LoVo (cell line): ENCODE measurements at regions not wholly inside any gene's neighbourhood (a gene's known extent, or its start where the extent isn't known, plus 50 kb on each side); places are given as distances from the start of the nearest gene placed in this dataset.
"Not testable (repeated sequence)": the region's sequence is repeated elsewhere in the genome, so short reads cannot be mapped to it uniquely, and the experiment has no call there.

Source experiments
- DNase-seq: peaks from one replicate; pipeline ENCODE4 v3.0.0-alpha.2; 2016; ENCODE audit warnings: low spot score

- DNase-seq: no peak
Measured at GRCh38 chr5:3484836-3485235, 110.8 kb upstream of the IRX1 start.

DNA sequence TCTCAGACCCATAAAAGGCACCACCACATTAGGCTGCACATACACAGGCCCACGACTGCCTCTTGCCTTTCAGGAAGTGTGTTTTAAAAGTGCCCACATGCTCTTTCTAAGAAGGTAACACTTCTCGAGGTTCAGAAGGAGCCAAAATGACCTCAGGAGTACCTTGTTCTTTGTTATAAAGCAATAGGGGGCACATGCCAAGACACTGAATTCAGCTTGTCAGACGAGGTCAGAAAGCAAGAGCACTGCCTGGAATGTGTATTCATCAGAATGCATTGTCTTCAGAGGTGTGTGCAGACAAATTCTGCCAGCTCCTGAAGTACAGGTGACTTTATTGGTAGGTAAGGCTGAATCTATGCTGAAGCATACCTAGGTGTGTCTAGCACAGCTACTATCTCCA, 114.5 kb upstream of the IRX1 start:
- DNase-seq: no peak

DNA sequence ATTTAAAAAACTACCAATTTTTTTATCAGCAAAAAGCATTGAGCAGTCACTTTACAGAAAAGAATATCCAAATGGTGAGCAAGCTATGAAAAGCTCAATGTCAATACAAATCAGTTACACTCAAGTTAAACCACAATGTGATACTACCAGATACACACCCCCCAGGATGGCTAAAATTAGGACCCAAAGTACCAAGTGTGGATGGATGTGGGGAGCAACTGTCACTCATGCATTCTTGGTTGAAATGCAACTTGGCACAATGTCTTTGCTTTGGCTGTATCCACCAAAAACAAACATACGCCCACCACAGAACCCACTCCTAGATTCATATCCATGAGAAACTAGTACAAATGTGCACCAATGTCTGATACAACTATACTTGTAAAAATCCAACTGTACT, 120.0 kb upstream of the IRX1 start:
- no peak for DNase-seq

- no peak for DNase-seq
Measured at GRCh38 chr5:3466392-3466791, 129.2 kb upstream of the IRX1 start.

DNA sequence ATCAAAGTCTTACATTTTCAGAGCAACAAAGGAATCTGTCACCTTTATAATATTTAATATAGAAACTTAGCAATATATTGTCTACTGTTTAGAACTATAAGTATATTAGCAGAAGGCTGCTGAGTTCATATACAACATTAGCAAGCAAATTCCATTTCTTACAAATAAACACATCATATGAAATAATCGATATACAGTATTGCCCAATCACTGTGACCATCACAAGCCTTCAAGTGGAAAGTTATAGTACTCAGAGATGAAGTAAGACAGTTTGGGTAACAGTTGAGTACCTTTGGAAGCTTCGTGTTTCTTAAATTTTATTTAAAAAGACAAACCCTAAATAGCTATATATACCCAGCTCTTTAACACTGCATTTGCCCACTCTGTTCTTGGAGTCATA, 135.2 kb upstream of the IRX1 start:
- no peak for DNase-seq

GRCh38 chr5:3456121-3456681, 139.4 kb upstream of the IRX1 start:
- no peak for DNase-seq

- not testable (repeated sequence) for DNase-seq
Measured at GRCh38 chr5:3454028-3454427, 141.6 kb upstream of the IRX1 start.

GRCh38 chr5:3452622-3453021, 143.0 kb upstream of the IRX1 start:
- DNase-seq: no peak

DNA sequence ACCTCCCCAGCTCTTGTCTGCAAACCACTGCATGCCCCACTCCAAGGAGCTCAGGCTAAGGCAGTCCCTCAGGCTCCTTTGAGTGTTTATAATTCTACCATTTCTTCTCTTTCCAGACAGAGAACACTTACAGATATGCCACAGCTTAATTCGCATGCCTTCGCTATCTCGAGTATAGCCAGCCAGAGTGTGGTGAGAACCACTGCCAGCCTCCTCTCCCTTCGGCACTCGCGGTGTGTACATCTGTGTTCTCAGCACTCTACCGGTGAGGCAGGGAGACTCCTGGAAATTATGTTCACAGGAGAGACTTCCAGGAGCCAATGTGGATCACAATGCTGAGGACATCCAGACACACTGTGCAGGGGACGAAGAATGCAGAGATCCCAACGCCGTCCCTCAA, 143.7 kb upstream of the IRX1 start:
- no peak for DNase-seq

GRCh38 chr5:3449481-3449880, 146.2 kb upstream of the IRX1 start:
- DNase-seq: no peak

DNA sequence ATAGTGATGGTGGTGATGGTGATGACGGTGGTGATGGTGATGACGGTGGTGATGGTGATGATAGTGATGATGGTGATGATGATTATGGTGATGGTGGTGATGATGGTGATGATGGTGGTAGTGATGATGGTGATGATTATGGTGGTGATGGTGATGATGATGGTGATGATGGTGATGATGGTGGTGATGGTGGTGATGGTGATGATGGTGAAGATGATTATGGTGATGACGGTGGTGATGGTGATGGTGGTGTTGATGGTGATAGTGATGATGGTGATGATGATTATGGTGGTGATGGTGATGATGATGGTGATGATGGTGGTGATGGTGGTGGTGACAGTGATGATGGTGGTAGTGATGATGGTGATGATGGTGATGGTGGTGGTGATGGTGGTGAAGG, 149.2 kb upstream of the IRX1 start:
- no peak for DNase-seq

- not testable (repeated sequence) for DNase-seq
Measured at GRCh38 chr5:3445517-3445916, 150.1 kb upstream of the IRX1 start.

DNA sequence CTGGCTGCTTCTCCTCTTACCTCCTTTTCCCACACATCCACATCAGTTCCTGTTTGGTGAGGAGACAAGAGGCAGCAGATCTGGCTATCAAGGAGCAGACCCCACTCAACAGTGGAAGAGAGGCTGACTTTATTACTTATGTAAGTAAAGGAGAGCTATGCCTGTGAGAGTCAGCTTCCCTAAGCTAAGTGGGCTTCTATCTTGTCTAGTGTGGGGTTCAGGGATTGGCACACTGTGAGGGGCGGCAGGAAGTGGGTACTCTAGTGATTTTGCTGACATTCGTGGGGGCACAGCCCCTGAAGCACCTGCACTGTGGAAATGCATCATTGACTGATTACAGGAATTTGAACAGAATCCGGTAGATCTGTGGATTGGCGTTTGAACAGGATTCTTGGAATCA, 163.5 kb upstream of the IRX1 start:
- DNase-seq: no peak

GRCh38 chr5:3430691-3431090, 164.9 kb upstream of the IRX1 start:
- no peak for DNase-seq

- no peak for DNase-seq
Measured at GRCh38 chr5:3429962-3430361, 165.7 kb upstream of the IRX1 start.

DNA sequence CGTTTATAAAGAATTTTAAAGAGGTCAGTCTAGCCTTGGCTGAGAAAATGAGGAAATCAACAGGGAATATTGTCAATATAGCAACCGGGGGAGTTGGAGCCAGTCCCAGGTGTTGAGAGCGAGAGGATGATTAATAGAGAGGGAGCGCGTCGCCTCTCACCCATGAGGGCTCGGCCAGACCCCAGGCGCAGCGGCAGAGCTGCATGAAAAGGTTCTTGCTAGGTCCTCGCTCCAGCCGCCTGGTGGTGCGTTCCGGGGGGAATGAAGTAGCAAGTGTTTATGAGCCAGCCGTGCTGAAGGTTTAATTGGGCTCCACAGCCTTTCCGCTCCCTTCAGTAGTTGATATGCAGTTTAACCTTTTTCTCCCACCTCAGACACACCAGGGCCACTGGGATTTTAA, 167.3 kb upstream of the IRX1 start:
- no peak for DNase-seq

DNA sequence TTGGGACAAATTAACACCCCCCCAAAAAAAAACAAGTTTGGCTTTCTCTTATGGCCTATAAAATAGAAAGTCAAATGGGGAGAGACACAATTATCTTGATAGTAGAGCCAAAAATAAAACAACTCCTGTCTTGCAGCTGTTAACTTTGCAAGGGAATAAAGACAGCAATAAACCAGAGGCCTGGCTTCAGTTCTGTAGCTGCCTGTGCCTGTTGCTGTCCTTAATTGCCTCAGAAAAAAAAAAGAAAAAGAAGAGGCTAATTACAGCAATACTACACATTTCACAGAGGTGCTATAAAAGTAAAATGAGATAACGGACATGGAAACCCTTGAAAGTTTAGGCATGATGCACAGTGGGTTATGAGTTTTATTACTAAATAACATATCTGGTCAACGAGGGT, 170.7 kb upstream of the IRX1 start:
- no peak for DNase-seq

DNA sequence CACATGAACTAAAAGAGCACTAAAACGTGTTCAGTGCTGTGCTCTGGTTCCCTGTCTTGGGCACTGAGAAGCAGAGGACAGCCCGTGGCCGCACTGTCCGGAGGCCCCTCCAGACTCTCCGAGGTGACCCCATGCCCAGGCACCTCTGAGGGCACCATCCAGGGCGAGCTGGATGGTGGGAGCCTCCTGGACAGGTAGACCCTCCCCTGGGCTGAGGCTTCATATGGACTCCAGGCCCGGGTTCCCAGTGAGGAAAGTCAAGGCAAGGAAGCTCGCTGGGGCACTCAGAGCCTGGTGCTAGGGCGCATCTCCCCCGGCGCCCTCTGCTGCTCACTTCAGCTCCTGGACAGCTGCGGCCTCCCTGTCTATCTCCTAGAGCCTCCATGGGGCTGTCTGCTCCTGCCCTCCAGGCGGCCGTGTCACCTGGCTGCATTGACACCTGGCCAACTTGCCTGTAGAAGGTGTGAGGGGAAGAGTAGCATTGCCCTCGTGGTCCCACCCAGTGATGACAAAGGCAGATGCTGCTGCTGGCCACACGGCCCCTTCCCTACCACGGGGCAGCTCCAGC, 178.2 kb upstream of the IRX1 start:
- DNase-seq: no peak

GRCh38 chr5:3414371-3414770, 181.3 kb upstream of the IRX1 start:
- DNase-seq: no peak

GRCh38 chr5:3412146-3412545, 183.5 kb upstream of the IRX1 start:
- DNase-seq: no peak

DNA sequence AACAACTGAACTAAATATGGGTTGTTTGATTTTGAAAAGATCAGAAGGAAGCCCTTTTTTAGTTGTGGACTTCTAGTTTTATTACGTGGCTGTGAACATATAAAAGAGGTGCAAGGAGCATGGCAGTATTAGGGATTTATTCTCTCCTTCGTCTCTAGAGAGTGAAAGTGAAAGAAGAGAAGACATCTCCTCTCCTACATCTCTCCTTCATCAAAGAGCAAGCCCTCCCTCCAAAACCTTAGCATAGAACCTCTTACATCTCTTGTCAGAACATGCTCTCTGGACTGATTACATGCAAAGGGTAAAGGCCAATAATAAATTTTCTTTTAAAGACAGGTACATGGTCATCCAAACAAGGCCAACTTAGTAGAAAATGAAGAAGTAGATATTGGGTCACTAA, 184.3 kb upstream of the IRX1 start:
- no peak for DNase-seq

DNA sequence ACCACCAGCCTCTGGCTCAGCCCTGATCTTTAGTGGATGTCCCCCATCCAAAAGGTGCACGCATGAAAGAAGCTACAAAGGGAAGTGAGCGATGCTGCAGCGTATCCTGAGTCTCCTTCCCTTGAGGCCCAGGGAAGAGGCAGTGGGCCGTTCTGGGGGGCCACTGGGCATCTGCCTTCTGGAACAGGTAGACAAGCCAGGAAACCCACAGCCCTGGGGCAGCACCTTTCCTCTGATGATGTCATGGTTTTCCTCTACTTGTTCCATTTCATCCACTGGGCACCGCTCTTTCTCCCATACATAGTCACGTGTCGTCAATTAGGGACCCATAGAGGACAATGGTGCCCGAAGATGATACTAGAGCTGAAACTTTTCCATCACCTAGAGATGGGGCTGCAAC, 194.0 kb upstream of the IRX1 start:
- no peak for DNase-seq

DNA sequence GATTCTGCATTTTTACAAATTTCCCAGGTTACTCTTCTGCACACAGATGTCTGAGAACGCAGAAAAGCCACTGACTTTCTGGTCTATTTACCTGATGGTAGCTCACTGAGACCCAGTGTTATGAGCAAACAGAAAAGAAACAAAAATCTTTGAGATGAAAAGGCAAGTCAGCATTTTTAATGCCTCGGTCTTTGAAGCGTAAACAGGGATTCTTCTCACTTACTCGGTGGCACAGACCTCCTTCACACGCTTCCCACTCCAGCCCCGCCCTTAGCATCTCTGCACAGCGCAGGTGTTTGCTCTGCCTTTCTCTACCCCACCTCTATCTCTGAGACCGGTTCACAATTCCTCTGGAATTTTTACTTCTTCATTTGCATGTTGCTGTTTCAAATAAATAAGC, 195.0 kb upstream of the IRX1 start:
- DNase-seq: no peak

- no peak for DNase-seq
Measured at GRCh38 chr5:3394891-3395599, 200.6 kb upstream of the IRX1 start.
